ENCODE measurements at regions not wholly inside any gene's neighbourhood (a gene's known extent, or its start where the extent isn't known, plus 50 kb on each side); places are given as distances from the start of the nearest gene placed in this dataset.

DNA sequence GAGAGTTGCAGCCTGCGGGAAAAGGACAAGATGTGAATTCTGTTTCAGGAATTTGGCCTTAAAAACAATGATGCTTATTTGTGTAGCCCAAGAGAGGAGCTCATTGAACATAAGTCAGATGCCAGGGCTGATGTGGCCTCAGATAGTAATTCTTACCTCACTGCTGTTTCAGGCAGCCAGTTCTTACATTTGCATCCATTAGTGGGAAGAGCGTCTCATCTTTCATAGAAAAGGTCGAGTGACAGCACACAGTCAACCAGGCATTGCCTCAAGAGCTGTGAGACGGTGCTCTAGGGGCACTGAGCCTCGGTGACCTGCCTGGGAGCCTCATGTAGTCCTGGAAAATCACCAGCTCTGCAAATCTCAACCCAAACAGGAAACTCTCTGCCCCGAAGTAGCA lies 174.9 kb upstream of the FRG1 start:
- Histone ChIP-seq H3K4me3 (ENCODE audit: low read length) (no peak overlapping the region), H2AFZ (ENCODE audit: low read depth, low read length) (no peak overlapping the region), H3K4me2 (ENCODE audit: low read length) (no peak overlapping the region), H3K9me3 (ENCODE audit: insufficient read depth, low read length) (no peaks in the 10 kb centered on the region), H3K36me3 (replicated peaks; ENCODE audit: low read depth, low read length) (no peaks in the 10 kb centered on the region), H3K9ac (ENCODE audit: low read length) (no peak overlapping the region), H3K79me2 (ENCODE audit: low read length) (no peaks in the 10 kb centered on the region), H3K27ac (ENCODE audit: low read length) (no peak overlapping the region), H3K4me1 (ENCODE audit: low read length) (no peaks in the 10 kb centered on the region), H3K27me3 (ENCODE audit: low read depth, low read length) (no peaks in the 10 kb centered on the region), H4K20me1 (ENCODE audit: insufficient read depth, low read length) (no peaks in the 10 kb centered on the region)
- TF ChIP-seq EZH2phosphoT487 (IDR thresholded peaks at IDR 0.05; ENCODE audit: low read depth) = no peak

DNA sequence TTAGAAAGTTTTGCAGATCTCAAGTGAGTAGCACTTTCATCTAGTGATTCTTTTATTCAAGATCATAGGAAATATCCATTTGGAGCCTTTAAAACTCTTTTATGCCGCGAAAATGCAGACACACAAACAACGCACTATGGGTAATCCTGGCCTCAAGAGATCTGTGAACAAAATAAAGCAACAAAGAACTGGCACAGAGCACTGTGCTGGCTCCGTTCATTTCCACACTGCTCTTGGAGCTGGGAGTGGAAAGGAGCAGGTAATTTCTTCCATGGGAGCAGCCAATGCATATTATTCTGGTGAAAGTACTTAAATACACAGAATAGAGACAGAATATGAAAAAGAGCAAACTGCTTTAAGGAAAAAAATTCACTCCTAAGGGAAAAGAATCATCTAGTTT lies 172.7 kb upstream of the FRG1 start:
- no peak overlapping the region for H3K4me3 ChIP-seq (ENCODE audit: low read length)
- H3K79me2 ChIP-seq (ENCODE audit: low read length) = no peaks in the 10 kb centered on the region
- H4K20me1 ChIP-seq (ENCODE audit: insufficient read depth, low read length) = no peaks in the 10 kb centered on the region
- no peak overlapping the region for H2AFZ ChIP-seq (ENCODE audit: low read depth, low read length)
- H3K9me3 ChIP-seq (ENCODE audit: insufficient read depth, low read length) = no peaks in the 10 kb centered on the region
- no peak for TF ChIP-seq EZH2phosphoT487 (IDR thresholded peaks at IDR 0.05; ENCODE audit: low read depth)
- TF ChIP-seq, protein P1, sequence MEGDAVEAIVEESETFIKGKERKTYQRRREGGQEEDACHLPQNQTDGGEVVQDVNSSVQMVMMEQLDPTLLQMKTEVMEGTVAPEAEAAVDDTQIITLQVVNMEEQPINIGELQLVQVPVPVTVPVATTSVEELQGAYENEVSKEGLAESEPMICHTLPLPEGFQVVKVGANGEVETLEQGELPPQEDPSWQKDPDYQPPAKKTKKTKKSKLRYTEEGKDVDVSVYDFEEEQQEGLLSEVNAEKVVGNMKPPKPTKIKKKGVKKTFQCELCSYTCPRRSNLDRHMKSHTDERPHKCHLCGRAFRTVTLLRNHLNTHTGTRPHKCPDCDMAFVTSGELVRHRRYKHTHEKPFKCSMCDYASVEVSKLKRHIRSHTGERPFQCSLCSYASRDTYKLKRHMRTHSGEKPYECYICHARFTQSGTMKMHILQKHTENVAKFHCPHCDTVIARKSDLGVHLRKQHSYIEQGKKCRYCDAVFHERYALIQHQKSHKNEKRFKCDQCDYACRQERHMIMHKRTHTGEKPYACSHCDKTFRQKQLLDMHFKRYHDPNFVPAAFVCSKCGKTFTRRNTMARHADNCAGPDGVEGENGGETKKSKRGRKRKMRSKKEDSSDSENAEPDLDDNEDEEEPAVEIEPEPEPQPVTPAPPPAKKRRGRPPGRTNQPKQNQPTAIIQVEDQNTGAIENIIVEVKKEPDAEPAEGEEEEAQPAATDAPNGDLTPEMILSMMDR (IDR thresholded peaks at IDR 0.05; ENCODE audit: low read depth, low read length) = no peak
- H3K27ac ChIP-seq (ENCODE audit: low read length) = no peak overlapping the region
- H3K36me3 ChIP-seq (replicated peaks; ENCODE audit: low read depth, low read length) = no peaks in the 10 kb centered on the region
- no peaks in the 10 kb centered on the region for H3K27me3 ChIP-seq (ENCODE audit: low read depth, low read length)
- no peaks in the 10 kb centered on the region for H3K4me1 ChIP-seq (ENCODE audit: low read length)
- no peak overlapping the region for H3K4me2 ChIP-seq (ENCODE audit: low read length)
- H3K9ac ChIP-seq (ENCODE audit: low read length) = no peak overlapping the region

DNA sequence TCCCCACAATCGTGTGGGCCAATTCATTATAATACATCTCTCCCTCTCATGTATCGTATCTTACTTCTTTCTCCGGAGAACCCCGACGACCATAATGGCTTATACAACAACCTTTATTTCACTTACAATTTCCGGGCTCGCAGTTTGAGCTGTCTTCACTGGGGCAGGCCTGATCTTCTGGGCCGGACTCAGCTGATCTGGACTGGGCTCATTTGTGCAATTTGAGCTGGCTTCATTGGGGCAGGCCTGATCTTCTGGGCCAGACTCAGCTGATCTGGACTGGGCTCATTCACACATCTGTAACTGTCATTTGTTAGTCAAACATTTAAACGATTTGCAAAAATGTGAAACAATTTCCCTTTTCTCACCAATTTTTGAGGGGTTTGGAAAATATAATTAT lies 171.5 kb upstream of the FRG1 start:
- Histone ChIP-seq H3K9ac (ENCODE audit: low read length) (no peak overlapping the region), H3K4me3 (ENCODE audit: low read length) (no peak overlapping the region), H4K20me1 (ENCODE audit: insufficient read depth, low read length) (no peaks in the 10 kb centered on the region), H3K27ac (ENCODE audit: low read length) (no peak overlapping the region), H3K79me2 (ENCODE audit: low read length) (no peaks in the 10 kb centered on the region), H3K9me3 (ENCODE audit: insufficient read depth, low read length) (no peaks in the 10 kb centered on the region), H3K4me2 (ENCODE audit: low read length) (no peak overlapping the region), H3K36me3 (replicated peaks; ENCODE audit: low read depth, low read length) (no peaks in the 10 kb centered on the region), H2AFZ (ENCODE audit: low read depth, low read length) (no peak overlapping the region), H3K27me3 (ENCODE audit: low read depth, low read length) (no peaks in the 10 kb centered on the region), H3K4me1 (ENCODE audit: low read length) (no peaks in the 10 kb centered on the region)
- TF ChIP-seq EZH2phosphoT487 (IDR thresholded peaks at IDR 0.05; ENCODE audit: low read depth) = no peak
- TF ChIP-seq, protein P1 (IDR thresholded peaks at IDR 0.05; ENCODE audit: low read depth, low read length) = no peak

DNA sequence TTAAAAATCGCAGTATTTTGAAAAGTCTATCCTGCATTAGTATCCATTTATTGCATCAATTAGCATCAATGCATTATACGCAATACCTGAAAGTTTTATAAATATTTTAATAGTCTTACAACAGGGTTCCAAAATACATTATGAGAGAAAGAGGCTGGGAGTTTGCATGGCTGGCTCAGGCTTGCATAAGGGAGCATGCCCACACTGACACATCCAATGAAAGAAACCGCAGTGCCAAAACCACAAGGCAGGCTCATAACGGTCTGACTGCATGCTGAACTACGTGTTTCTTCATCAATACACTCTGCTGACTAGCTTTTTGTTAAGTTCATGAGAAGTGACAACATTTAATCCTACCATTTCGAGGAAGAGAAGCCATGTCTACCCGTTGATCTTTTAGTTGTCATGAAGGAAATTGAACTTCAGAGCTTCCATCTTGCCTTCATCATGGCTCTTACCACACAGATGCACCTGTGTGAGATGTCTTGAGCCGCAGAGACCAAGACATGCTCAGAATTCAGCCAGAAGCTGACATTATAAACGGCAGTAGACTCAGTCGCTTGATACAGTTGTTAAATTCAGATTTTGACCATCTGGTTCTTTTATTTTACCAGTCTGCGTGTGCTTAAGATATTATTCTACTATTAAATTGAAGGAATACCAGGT lies 168.8 kb upstream of the FRG1 start:
- H3K27ac ChIP-seq (ENCODE audit: low read length) = no peak overlapping the region

More for the DNA sequence above, 168.8 kb upstream of the FRG1 start:
- H4K20me1 ChIP-seq (ENCODE audit: insufficient read depth, low read length) = no peaks in the 10 kb centered on the region
- H3K9me3 ChIP-seq (ENCODE audit: insufficient read depth, low read length) = no peaks in the 10 kb centered on the region
- TF ChIP-seq, protein P1 (IDR thresholded peaks at IDR 0.05; ENCODE audit: low read depth, low read length) = no peak
- no peak for TF ChIP-seq EZH2phosphoT487 (IDR thresholded peaks at IDR 0.05; ENCODE audit: low read depth)
- H3K27me3 ChIP-seq (ENCODE audit: low read depth, low read length) = no peaks in the 10 kb centered on the region
- no peaks in the 10 kb centered on the region for H3K79me2 ChIP-seq (ENCODE audit: low read length)
- H3K9ac ChIP-seq (ENCODE audit: low read length) = no peak overlapping the region
- no peaks in the 10 kb centered on the region for H3K36me3 ChIP-seq (replicated peaks; ENCODE audit: low read depth, low read length)
- H2AFZ ChIP-seq (ENCODE audit: low read depth, low read length) = no peak overlapping the region
- H3K4me2 ChIP-seq (ENCODE audit: low read length) = no peak overlapping the region
- no peaks in the 10 kb centered on the region for H3K4me1 ChIP-seq (ENCODE audit: low read length)
- H3K4me3 ChIP-seq (ENCODE audit: low read length) = no peak overlapping the region
